Ovary (tissue), 3 donors: ENCODE measurements at regions not wholly inside any gene's neighbourhood (a gene's known extent, or its start where the extent isn't known, plus 50 kb on each side); places are given as distances from the start of the nearest gene placed in this dataset.

ENCODE experiments used
- POLR2A ChIP-seq: fragments of 450-650 bp; IDR thresholded peaks from one replicate; pipeline ENCODE4 v1.6.1; 2017; ENCODE audit warnings: antibody characterized with exemption, mild to moderate bottlenecking, moderate library complexity
- TF ChIP-seq, protein P1 (sequence below), 3 donors: fragments of 450-650 bp in 2 of 3; fragments of 200-600 bp in 1 of 3; IDR thresholded peaks; one replicate each; pipeline versions ENCODE4 v1.5.1 to v1.8.0; 2016 to 2022; ENCODE audit warnings: antibody characterized with exemption in 3 of 3, mild to moderate bottlenecking in 1 of 3
- donor health status: DM: no; HTN: no; CAD: no.

- TF ChIP-seq, protein P1, sequence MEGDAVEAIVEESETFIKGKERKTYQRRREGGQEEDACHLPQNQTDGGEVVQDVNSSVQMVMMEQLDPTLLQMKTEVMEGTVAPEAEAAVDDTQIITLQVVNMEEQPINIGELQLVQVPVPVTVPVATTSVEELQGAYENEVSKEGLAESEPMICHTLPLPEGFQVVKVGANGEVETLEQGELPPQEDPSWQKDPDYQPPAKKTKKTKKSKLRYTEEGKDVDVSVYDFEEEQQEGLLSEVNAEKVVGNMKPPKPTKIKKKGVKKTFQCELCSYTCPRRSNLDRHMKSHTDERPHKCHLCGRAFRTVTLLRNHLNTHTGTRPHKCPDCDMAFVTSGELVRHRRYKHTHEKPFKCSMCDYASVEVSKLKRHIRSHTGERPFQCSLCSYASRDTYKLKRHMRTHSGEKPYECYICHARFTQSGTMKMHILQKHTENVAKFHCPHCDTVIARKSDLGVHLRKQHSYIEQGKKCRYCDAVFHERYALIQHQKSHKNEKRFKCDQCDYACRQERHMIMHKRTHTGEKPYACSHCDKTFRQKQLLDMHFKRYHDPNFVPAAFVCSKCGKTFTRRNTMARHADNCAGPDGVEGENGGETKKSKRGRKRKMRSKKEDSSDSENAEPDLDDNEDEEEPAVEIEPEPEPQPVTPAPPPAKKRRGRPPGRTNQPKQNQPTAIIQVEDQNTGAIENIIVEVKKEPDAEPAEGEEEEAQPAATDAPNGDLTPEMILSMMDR (IDR thresholded peaks at IDR 0.05), result no peak
- no peak for TF ChIP-seq POLR2A
These were observed 179.4 kb downstream of the ABHD5 start for GRCh38 chr3:43870120-43870519.
